Transverse colon (tissue), 4 donors: ENCODE measurements at regions not wholly inside any gene's neighbourhood (a gene's known extent, or its start where the extent isn't known, plus 50 kb on each side); places are given as distances from the start of the nearest gene placed in this dataset.
"Not testable (repeated sequence)": the region's sequence is repeated elsewhere in the genome, so short reads cannot be mapped to it uniquely, and the experiment has no call there.

Source experiments
- DNase-seq: peaks from one replicate; pipeline ENCODE4 v3.0.0-alpha.2; 2019
- H3K27ac ChIP-seq, 4 donors: fragments of 200-600 bp; sonication (generic); 2 replicates each; pipeline ENCODE4 v1.5.1; 2016 to 2018; ENCODE audit warnings: inconsistent platforms in 4 of 4
- H3K27me3 ChIP-seq: fragments of 200-600 bp; sonication (generic); 2 replicates; pipeline ENCODE4 v1.5.1; 2017; ENCODE audit warnings: inconsistent platforms
- H3K36me3 ChIP-seq, 4 donors: fragments of 200-600 bp; sonication (generic); 2 replicates each; pipeline ENCODE4 v1.5.1; 2017 to 2019; ENCODE audit warnings: inconsistent platforms in 4 of 4
- H3K4me1 ChIP-seq, 4 donors: fragments of 200-600 bp; sonication (generic); 2 replicates each; pipeline ENCODE4 v1.5.1; 2017 to 2020; ENCODE audit warnings: inconsistent platforms in 4 of 4
- H3K4me3 ChIP-seq, 4 donors: fragments of 200-600 bp; sonication (generic); 1 replicate in 1 of 4; 2 replicates in 3 of 4; pipeline versions ENCODE4 v1.5.1 to v1.6.1; 2017 to 2019; ENCODE audit warnings: inconsistent platforms in 4 of 4
- H3K9me3 ChIP-seq, 2 donors: fragments of 200-600 bp; sonication (generic); 2 replicates each; pipeline ENCODE4 v1.5.1; 2017 to 2019; ENCODE audit warnings: inconsistent platforms in 2 of 2
- EP300 ChIP-seq: sonication (generic); formaldehyde crosslinking; IDR thresholded peaks from one replicate; pipeline ENCODE4 v1.6.1; 2017; ENCODE audit warnings: antibody characterized with exemption, low read depth
- POLR2A ChIP-seq: fragments of 450-650 bp; IDR thresholded peaks from one replicate; pipeline ENCODE4 v1.6.1; 2016; ENCODE audit warnings: antibody characterized with exemption, mild to moderate bottlenecking, moderate library complexity
- POLR2AphosphoS5 ChIP-seq, 3 donors: sonication (generic); formaldehyde crosslinking; IDR thresholded peaks; one replicate each; pipeline ENCODE4 v1.6.1; 2016; ENCODE audit warnings: antibody characterized with exemption in 3 of 3
- WGBS, 2 donors: methylation state at CpG; one replicate each; pipeline ENCODE4 v1.1.5; 2018; ENCODE audit warnings: low coverage in 1 of 2; 5-methylcytosine and 5-hydroxymethylcytosine counted together
- in situ Hi-C, 4 donors: fragments of 200-750 bp; cut with MboI; loops; one replicate each; pipeline versions ENCODE4 v1.15.0 to v1.15.1; 2017; ENCODE audit warnings: low sequenced_read_pairs in 3 of 4, low pct_ligation_motif_present in 1 of 4, low pct_unique_long_range_greater_than_20kb in 1 of 4
- intact Hi-C: fragments of 100-400 bp; cut with DNase I; formaldehyde crosslinking; loops from one replicate; pipeline ENCODE4 v1.15.1; 2023; ENCODE audit warnings: low total_unique reads
- TF ChIP-seq, protein P1 (sequence below), 5 experiments: fragments of 200-600 bp in 3 of 5; fragments of 450-650 bp in 2 of 5; sonication (generic) in 3 of 5; IDR thresholded peaks; 1 replicate in 2 of 5; 2 replicates in 3 of 5; pipeline ENCODE4 v1.5.1; 2016 to 2017; ENCODE audit warnings: antibody characterized with exemption in 5 of 5, inconsistent platforms in 3 of 5, mild to moderate bottlenecking in 2 of 5, moderate library complexity in 1 of 5

DNA sequence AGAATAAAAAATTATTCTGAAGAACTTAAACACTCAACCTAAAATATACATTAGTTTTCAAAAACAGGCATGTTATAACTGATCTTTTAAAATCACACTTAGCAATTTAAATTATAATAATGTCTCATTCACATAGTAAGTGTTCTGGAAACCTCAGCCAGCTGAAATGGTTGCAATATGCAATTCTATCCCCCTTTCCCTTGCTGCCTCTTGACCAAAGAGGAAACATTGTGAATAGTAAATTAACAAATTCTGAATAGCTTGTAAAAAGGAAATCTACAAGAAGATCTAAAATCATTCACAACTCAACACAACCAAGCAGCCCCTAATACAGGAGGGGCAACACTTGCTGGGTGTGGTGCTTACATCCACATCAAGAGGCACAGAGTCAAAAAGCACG is 431.9 kb downstream of the BCAT1 start:
- no peaks in the 10 kb centered on the region for H3K36me3 ChIP-seq
- no peak overlapping the region for H3K4me3 ChIP-seq
- no peaks in the 10 kb centered on the region for H3K27me3 ChIP-seq
- WGBS, 2 donors, result 60 to 71% methylated on average over 1 of the region's 1 CpG
- in situ Hi-C loops (no loop called here), intact Hi-C loops (no loop called here)
- H3K27ac ChIP-seq, result no peak overlapping the region
- peaks cover 12 to 24% of the 10 kb centered on the region in 2 donors for H3K9me3 ChIP-seq
- TF ChIP-seq EP300 (no peak), POLR2A (no peak)
- no peak for DNase-seq
- no peaks in the 10 kb centered on the region for H3K4me1 ChIP-seq

DNA sequence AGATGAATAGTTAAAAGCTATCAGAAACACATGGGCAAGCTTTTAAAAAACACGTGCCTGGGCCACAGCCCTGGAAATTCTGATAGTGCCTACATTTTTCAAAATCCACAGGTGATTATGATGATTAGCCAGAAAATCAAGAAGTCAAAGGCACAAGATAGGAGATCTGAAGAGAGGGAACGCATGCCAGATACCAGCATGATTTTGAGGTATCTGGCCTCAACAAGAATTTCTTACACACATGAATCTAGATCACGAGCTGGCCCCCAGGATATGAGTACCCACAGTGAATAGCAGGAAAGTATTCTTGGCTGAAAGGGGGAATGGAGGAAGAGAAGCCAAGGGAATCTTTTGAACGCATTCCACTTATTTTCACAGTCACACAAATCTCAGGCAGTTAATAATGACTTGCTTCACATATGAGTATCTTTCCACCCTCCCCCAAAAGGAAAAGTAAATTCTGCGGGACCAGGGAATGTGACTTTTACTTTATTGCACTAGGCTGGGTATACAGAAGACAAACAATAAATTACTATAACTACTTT is 438.2 kb downstream of the BCAT1 start:
- H3K27ac ChIP-seq, result no peak overlapping the region
- DNase-seq, result no peak
- no peaks in the 10 kb centered on the region for H3K36me3 ChIP-seq
- in situ Hi-C loops, result no loop called here
- 51 to 59% methylated on average over 5 of the region's 5 CpGs for WGBS, 2 donors
- no peak for TF ChIP-seq POLR2AphosphoS5 (IDR thresholded peaks at IDR 0.05)
- TF ChIP-seq, protein P1, sequence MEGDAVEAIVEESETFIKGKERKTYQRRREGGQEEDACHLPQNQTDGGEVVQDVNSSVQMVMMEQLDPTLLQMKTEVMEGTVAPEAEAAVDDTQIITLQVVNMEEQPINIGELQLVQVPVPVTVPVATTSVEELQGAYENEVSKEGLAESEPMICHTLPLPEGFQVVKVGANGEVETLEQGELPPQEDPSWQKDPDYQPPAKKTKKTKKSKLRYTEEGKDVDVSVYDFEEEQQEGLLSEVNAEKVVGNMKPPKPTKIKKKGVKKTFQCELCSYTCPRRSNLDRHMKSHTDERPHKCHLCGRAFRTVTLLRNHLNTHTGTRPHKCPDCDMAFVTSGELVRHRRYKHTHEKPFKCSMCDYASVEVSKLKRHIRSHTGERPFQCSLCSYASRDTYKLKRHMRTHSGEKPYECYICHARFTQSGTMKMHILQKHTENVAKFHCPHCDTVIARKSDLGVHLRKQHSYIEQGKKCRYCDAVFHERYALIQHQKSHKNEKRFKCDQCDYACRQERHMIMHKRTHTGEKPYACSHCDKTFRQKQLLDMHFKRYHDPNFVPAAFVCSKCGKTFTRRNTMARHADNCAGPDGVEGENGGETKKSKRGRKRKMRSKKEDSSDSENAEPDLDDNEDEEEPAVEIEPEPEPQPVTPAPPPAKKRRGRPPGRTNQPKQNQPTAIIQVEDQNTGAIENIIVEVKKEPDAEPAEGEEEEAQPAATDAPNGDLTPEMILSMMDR (IDR thresholded peaks at IDR 0.05), result no peak
- TF ChIP-seq EP300, result no peak
- TF ChIP-seq POLR2A, result no peak
- H3K27me3 ChIP-seq, result no peaks in the 10 kb centered on the region
- no peaks in the 10 kb centered on the region for H3K4me1 ChIP-seq
- H3K4me3 ChIP-seq, result no peak overlapping the region
- intact Hi-C loops, result no loop called here
- no peaks in the 10 kb centered on the region for H3K9me3 ChIP-seq

DNA sequence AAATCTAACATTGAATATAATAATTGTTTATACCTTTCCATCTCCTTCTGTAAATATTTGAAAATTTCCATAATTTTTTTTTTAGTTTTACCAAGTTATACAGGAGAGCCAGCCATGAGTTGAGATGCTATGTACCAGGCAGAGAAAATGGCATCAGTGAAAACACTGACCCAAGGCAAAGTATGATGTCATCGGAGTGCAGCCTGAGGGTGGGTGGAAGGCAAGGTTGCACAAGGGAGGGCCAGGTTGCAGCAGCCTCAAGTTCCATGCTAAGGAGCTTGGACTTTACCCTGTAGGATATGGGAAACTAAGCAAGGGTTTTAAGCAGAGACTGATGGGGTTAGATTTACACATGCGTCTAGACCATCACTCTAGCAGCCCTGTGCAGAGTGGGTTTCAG is 441.1 kb downstream of the BCAT1 start:
- Histone ChIP-seq H3K27me3 (no peaks in the 10 kb centered on the region), H3K4me1 (no peaks in the 10 kb centered on the region), H3K4me3 (no peak overlapping the region), H3K36me3 (no peaks in the 10 kb centered on the region), H3K9me3 (no peaks in the 10 kb centered on the region), H3K27ac (no peak overlapping the region)
- 94 to 95% methylated on average over 2 of the region's 2 CpGs for WGBS, 2 donors
- in situ Hi-C loops (no loop called here), intact Hi-C loops (no loop called here)
- DNase-seq, result no peak
- TF ChIP-seq, protein P1 (IDR thresholded peaks at IDR 0.05), result no peak
- TF ChIP-seq EP300, result no peak
- TF ChIP-seq POLR2AphosphoS5 (IDR thresholded peaks at IDR 0.05), result no peak
- no peak for TF ChIP-seq POLR2A

DNA sequence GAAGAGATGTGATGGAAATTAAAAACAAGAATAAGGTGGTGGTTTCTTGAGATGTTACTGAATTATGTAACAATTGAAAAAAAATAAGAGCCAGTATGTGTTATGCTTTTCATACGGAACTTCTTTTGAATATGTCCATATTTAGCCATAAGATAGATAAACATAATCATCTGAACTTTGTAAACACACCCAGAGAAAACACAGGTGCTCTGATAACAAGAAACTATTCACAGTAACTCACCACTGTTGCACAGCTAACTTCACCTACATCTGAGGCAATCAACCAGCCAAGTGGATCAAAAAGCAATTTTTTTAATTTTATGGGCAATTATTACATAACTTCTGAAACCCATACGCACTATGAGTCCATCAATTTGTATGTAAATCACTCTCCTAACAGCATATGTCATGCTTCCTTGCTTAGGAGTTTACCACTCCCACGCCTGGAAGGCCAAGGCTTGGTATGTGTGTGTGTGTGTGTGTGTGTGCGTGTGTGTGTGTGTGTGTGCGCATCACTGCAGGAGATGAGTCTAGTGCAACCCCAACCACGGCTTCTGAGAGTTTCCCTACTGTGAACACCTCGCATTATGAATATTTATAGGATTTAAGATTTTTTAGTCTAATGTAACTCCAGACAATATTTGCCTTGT is 443.4 kb downstream of the BCAT1 start:
- Histone ChIP-seq H3K27me3 (no peaks in the 10 kb centered on the region), H3K36me3 (no peaks in the 10 kb centered on the region), H3K27ac (no peak overlapping the region), H3K4me1 (no peaks in the 10 kb centered on the region), H3K4me3 (no peak overlapping the region), H3K9me3 (no peaks in the 10 kb centered on the region)
- intact Hi-C loops (no loop called here), in situ Hi-C loops (no loop called here)
- TF ChIP-seq POLR2A (no peak), POLR2AphosphoS5 (IDR thresholded peaks at IDR 0.05) (no peak), EP300 (no peak)
- TF ChIP-seq, protein P1 (IDR thresholded peaks at IDR 0.05), result no peak
- 63 to 73% methylated on average over 2 to 7 of the region's 7 CpGs for WGBS, 2 donors
- DNase-seq, result no peak

DNA sequence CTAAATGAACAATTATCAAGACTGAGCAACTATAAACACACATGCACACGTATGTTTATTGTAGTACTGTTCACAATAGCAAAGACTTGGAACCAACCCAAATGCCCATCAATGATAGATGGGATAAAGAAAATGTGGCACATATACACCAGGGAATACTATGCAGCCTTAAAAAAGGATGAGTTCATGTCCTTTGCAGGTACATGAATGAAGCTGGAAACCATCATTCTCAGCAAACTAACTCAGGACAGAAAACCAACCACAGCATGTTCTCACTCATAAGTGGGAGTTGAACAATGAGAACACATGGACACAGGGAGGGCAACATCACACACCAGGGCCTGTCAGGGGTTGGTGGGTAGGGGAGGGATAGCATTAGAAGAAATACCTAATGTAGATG is 445.4 kb downstream of the BCAT1 start:
- 74 to 82% methylated on average over 1 of the region's 1 CpG for WGBS, 2 donors
- H3K9me3 ChIP-seq, intact Hi-C loops, DNase-seq, H3K27ac ChIP-seq, H3K4me3 ChIP-seq, in situ Hi-C loops, H3K27me3 ChIP-seq, H3K36me3 ChIP-seq, H3K4me1 ChIP-seq: not testable (repeated sequence)
